SJSA1 (cell line): ENCODE measurements at regions not wholly inside any gene's neighbourhood (a gene's known extent, or its start where the extent isn't known, plus 50 kb on each side); places are given as distances from the start of the nearest gene placed in this dataset.
A peak's percentile ranks its signal among the peaks of the same experiment; 100 is the strongest.

Experiments used
- DNase-seq, 2 experiments: peaks; one replicate each; pipeline ENCODE4 v3.0.0-alpha.2; 2015 to 2020; ENCODE audit warnings: low spot score in 2 of 2, low read depth in 1 of 2
- H3K27ac ChIP-seq: fragments of 250-450 bp; sonication (Bioruptor Pico); 2 replicates; pipeline ENCODE4 v1.5.1; 2020; ENCODE audit warnings: mild to moderate bottlenecking, moderate library complexity
- H3K27me3 ChIP-seq: fragments of 250-450 bp; sonication (Bioruptor Pico); replicated peaks from 2 replicates; pipeline ENCODE4 v1.5.1; 2020; ENCODE audit warnings: mild to moderate bottlenecking, moderate library complexity
- H3K36me3 ChIP-seq: fragments of 250-450 bp; sonication (Bioruptor Pico); 2 replicates; pipeline ENCODE4 v1.5.1; 2020; ENCODE audit warnings: mild to moderate bottlenecking
- H3K4me1 ChIP-seq: fragments of 250-450 bp; sonication (Bioruptor Pico); replicated peaks from 2 replicates; pipeline ENCODE4 v1.6.1; 2021; ENCODE audit warnings: mild to moderate bottlenecking
- H3K4me3 ChIP-seq: fragments of 250-450 bp; sonication (Bioruptor Pico); 2 replicates; pipeline ENCODE4 v1.5.1; 2020; ENCODE audit warnings: mild to moderate bottlenecking
- H3K9me3 ChIP-seq: fragments of 250-450 bp; sonication (Bioruptor Pico); replicated peaks from 2 replicates; pipeline ENCODE4 v1.5.1; 2020; ENCODE audit warnings: mild to moderate bottlenecking

- Histone ChIP-seq H3K9me3 (no peaks in the 10 kb centered on the region), H3K27me3 (no peaks in the 10 kb centered on the region), H3K27ac (peak overlapping the region; percentile 51), H3K4me3 (no peak overlapping the region), H3K4me1 (peaks cover 61% of the 10 kb centered on the region), H3K36me3 (no peaks in the 10 kb centered on the region)
- peak; percentile 78 to 88 for DNase-seq
These were observed 143.2 kb downstream of the MIS18A start for GRCh38 chr21:32135401-32136363.

- Histone ChIP-seq H3K27me3 (no peaks in the 10 kb centered on the region), H3K36me3 (no peaks in the 10 kb centered on the region), H3K27ac (peak overlapping the region; percentile 51), H3K4me1 (peaks cover 61% of the 10 kb centered on the region), H3K9me3 (no peaks in the 10 kb centered on the region), H3K4me3 (no peak overlapping the region)
- DNase-seq: peak in 1 of 2 experiments; percentile 39
These were observed 144.3 kb downstream of the MIS18A start for GRCh38 chr21:32134441-32135130.

GRCh38 chr21:32132881-32133280, 146.0 kb downstream of the MIS18A start:
- no peak overlapping the region for H3K27ac ChIP-seq
- H3K27me3 ChIP-seq: no peaks in the 10 kb centered on the region
- DNase-seq: peak in 1 of 2 experiments; percentile 14
- no peak overlapping the region for H3K4me3 ChIP-seq
- H3K9me3 ChIP-seq: no peaks in the 10 kb centered on the region
- H3K4me1 ChIP-seq: peaks cover 61% of the 10 kb centered on the region
- H3K36me3 ChIP-seq: no peaks in the 10 kb centered on the region

GRCh38 chr21:32132409-32132808, 146.4 kb downstream of the MIS18A start:
- no peaks in the 10 kb centered on the region for H3K36me3 ChIP-seq
- H3K27ac ChIP-seq: no peak overlapping the region
- DNase-seq: no peak
- no peaks in the 10 kb centered on the region for H3K27me3 ChIP-seq
- no peak overlapping the region for H3K4me3 ChIP-seq
- H3K4me1 ChIP-seq: peaks cover 59% of the 10 kb centered on the region
- no peaks in the 10 kb centered on the region for H3K9me3 ChIP-seq

- H3K27ac ChIP-seq: no peak overlapping the region
- no peak overlapping the region for H3K4me3 ChIP-seq
- no peaks in the 10 kb centered on the region for H3K36me3 ChIP-seq
- H3K4me1 ChIP-seq: peaks cover 55% of the 10 kb centered on the region
- no peaks in the 10 kb centered on the region for H3K9me3 ChIP-seq
- H3K27me3 ChIP-seq: no peaks in the 10 kb centered on the region
- DNase-seq: peak in 1 of 2 experiments; percentile 35
These were observed 146.9 kb downstream of the MIS18A start for GRCh38 chr21:32131960-32132359.

GRCh38 chr21:32131164-32131563, 147.7 kb downstream of the MIS18A start:
- Histone ChIP-seq H3K27ac (no peak overlapping the region), H3K4me3 (no peak overlapping the region), H3K36me3 (no peaks in the 10 kb centered on the region), H3K9me3 (no peaks in the 10 kb centered on the region), H3K27me3 (no peaks in the 10 kb centered on the region), H3K4me1 (peaks cover 47% of the 10 kb centered on the region)
- no peak for DNase-seq

- no peaks in the 10 kb centered on the region for H3K9me3 ChIP-seq
- H3K36me3 ChIP-seq: no peaks in the 10 kb centered on the region
- H3K4me3 ChIP-seq: no peak overlapping the region
- H3K4me1 ChIP-seq: peaks cover 38% of the 10 kb centered on the region
- no peak for DNase-seq
- no peak overlapping the region for H3K27ac ChIP-seq
- H3K27me3 ChIP-seq: no peaks in the 10 kb centered on the region
These were observed 148.6 kb downstream of the MIS18A start for GRCh38 chr21:32130031-32130891.

GRCh38 chr21:32127081-32127480, 151.8 kb downstream of the MIS18A start:
- Histone ChIP-seq H3K9me3 (peaks cover 5% of the 10 kb centered on the region; the same call in 1 of the 2 replicates), H3K27ac (no peak overlapping the region), H3K36me3 (no peaks in the 10 kb centered on the region), H3K4me1 (peaks cover 14% of the 10 kb centered on the region), H3K4me3 (no peak overlapping the region), H3K27me3 (no peaks in the 10 kb centered on the region)
- no peak for DNase-seq

GRCh38 chr21:32122082-32122481, 156.8 kb downstream of the MIS18A start:
- Histone ChIP-seq H3K4me3 (no peak overlapping the region), H3K36me3 (no peaks in the 10 kb centered on the region), H3K27me3 (no peaks in the 10 kb centered on the region), H3K9me3 (peaks cover 9% of the 10 kb centered on the region; the same call in 1 of the 2 replicates), H3K4me1 (peaks cover 9% of the 10 kb centered on the region), H3K27ac (no peak overlapping the region)
- no peak for DNase-seq

GRCh38 chr21:32120230-32120629, 158.6 kb downstream of the MIS18A start:
- no peak overlapping the region for H3K27ac ChIP-seq
- no peak for DNase-seq

GRCh38 chr21:32119811-32120210, 159.0 kb downstream of the MIS18A start:
- no peak for DNase-seq
- H3K36me3 ChIP-seq: no peaks in the 10 kb centered on the region
- no peak overlapping the region for H3K4me3 ChIP-seq
- H3K27ac ChIP-seq: no peak overlapping the region
- peaks cover 9% of the 10 kb centered on the region; the same call in 1 of the 2 replicates for H3K9me3 ChIP-seq
- no peaks in the 10 kb centered on the region for H3K27me3 ChIP-seq
- H3K4me1 ChIP-seq: peaks cover 9% of the 10 kb centered on the region

More at GRCh38 chr21:32120230-32120629, 158.6 kb downstream of the MIS18A start:
- Histone ChIP-seq H3K27me3 (no peaks in the 10 kb centered on the region), H3K4me1 (peaks cover 9% of the 10 kb centered on the region), H3K36me3 (no peaks in the 10 kb centered on the region), H3K9me3 (peaks cover 9% of the 10 kb centered on the region; the same call in 1 of the 2 replicates), H3K4me3 (no peak overlapping the region)

GRCh38 chr21:32119389-32119788, 159.5 kb downstream of the MIS18A start:
- Histone ChIP-seq H3K9me3 (peaks cover 9% of the 10 kb centered on the region; the same call in 1 of the 2 replicates), H3K4me1 (peaks cover 8% of the 10 kb centered on the region), H3K4me3 (no peak overlapping the region), H3K27ac (no peak overlapping the region), H3K36me3 (no peaks in the 10 kb centered on the region), H3K27me3 (no peaks in the 10 kb centered on the region)
- no peak for DNase-seq

GRCh38 chr21:32114419-32115035, 164.3 kb downstream of the MIS18A start:
- Histone ChIP-seq H3K36me3 (no peaks in the 10 kb centered on the region), H3K27ac (no peak overlapping the region), H3K9me3 (no peaks in the 10 kb centered on the region), H3K4me1 (no peaks in the 10 kb centered on the region), H3K4me3 (no peak overlapping the region), H3K27me3 (no peaks in the 10 kb centered on the region; the same call in 1 of the 2 replicates)
- DNase-seq: no peak
